ENCODE measurements at regions not wholly inside any gene's neighbourhood (a gene's known extent, or its start where the extent isn't known, plus 50 kb on each side); places are given as distances from the start of the nearest gene placed in this dataset.

DNA sequence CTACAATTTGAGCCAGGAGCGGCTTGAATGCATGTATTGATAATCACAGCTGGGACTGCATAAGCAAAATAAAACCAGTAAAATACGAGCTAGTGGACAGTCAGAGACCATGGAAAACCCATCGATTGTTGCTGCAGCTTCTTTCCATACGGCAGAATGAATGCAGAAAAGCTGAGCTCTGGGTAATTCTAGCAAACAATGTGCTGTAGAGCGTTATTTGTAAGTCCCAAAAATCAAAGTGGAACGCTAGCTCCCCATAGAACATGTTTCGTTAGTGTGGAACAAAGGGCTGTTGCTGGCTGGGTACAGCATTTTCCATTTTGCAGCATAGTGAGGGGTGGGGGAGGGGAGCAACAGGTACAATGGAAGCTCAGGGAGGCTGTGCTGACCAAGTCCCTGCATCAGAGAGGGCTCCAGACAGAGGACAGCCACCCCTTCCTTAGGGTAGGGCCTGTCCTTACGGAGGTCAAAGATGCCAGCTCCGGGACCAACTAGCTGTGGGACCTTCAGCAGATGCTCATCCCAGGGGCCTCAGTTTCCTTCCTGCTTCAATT, 74.1 kb downstream of the BOD1L2 start:
- no peak for DNase-seq (ENCODE audit: low read depth in 1 of 2, low spot score in 2 of 2)
- H3K4me1 ChIP-seq (replicated peaks), result no peaks in the 10 kb centered on the region

GRCh38 chr18:57223144-57223870, 76.4 kb downstream of the BOD1L2 start:
- Histone ChIP-seq H3K4me1 (replicated peaks) (no peaks in the 10 kb centered on the region), H3K27me3 (replicated peaks) (peaks cover 19% of the 10 kb centered on the region), H3K9me3 (replicated peaks) (no peaks in the 10 kb centered on the region), H3K36me3 (no peaks in the 10 kb centered on the region), H3K27ac (no peak overlapping the region), H3K4me3 (no peak overlapping the region)
- no peak for DNase-seq (ENCODE audit: low read depth in 1 of 2, low spot score in 2 of 2)

More for the DNA sequence above, 74.1 kb downstream of the BOD1L2 start:
- no peak overlapping the region for H3K27ac ChIP-seq
- no peaks in the 10 kb centered on the region for H3K9me3 ChIP-seq (replicated peaks)
- H3K36me3 ChIP-seq, result no peaks in the 10 kb centered on the region
- peaks cover 23% of the 10 kb centered on the region for H3K27me3 ChIP-seq (replicated peaks)
- H3K4me3 ChIP-seq, result no peak overlapping the region

DNA sequence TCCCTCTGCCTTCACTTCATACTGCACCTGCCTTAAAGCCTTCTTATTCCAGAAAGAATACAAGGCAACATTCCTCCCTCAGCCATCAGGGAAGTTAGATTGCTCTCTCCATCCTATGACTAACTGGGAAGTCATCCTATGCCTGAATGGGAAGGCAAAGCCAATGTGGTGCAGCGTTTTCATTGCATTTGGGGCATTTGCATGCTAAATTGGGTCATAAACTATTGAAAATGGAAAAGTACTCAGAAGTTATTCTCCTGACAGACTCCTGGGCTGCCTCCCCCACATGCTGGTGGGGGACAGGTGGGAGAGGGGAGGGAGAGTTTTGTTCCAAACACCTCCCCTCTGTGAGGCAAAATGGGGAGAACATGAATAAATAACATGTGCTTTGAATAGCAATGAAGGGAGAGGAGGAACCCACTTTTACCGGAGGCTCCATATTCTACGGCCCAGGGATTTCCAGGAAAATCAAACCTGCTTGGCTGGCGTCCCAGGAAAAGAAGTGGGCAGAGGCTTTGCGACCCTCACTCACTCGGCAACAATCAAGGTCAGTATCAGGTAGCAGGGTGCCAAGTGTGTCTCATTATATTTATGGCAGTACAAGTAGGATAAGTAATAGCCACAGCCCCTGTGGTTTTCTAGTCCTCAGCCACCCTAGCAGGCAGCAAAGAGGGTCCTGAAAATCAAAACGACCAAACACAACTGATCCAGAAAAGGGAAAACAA, 84.1 kb downstream of the BOD1L2 start:
- Histone ChIP-seq H3K27ac (no peak overlapping the region), H3K4me3 (no peak overlapping the region), H3K4me1 (replicated peaks) (no peaks in the 10 kb centered on the region), H3K27me3 (replicated peaks) (no peaks in the 10 kb centered on the region), H3K36me3 (no peaks in the 10 kb centered on the region), H3K9me3 (replicated peaks) (no peaks in the 10 kb centered on the region)
- no peak for DNase-seq (ENCODE audit: low read depth in 1 of 2, low spot score in 2 of 2)

- H3K36me3 ChIP-seq, result no peaks in the 10 kb centered on the region
- no peak overlapping the region for H3K27ac ChIP-seq
- DNase-seq (ENCODE audit: low read depth in 1 of 2, low spot score in 2 of 2), result no peak
- H3K9me3 ChIP-seq (replicated peaks), result no peaks in the 10 kb centered on the region
- H3K4me1 ChIP-seq (replicated peaks), result no peaks in the 10 kb centered on the region
- no peaks in the 10 kb centered on the region for H3K27me3 ChIP-seq (replicated peaks)
- H3K4me3 ChIP-seq, result no peak overlapping the region
Measured at GRCh38 chr18:57231864-57232263, 85.0 kb downstream of the BOD1L2 start.

GRCh38 chr18:57234346-57234745, 87.5 kb downstream of the BOD1L2 start:
- DNase-seq (ENCODE audit: low read depth in 1 of 2, low spot score in 2 of 2), result no peak
- H3K27me3 ChIP-seq (replicated peaks), result no peaks in the 10 kb centered on the region
- no peak overlapping the region for H3K27ac ChIP-seq
- H3K9me3 ChIP-seq (replicated peaks), result no peaks in the 10 kb centered on the region
- no peaks in the 10 kb centered on the region for H3K4me1 ChIP-seq (replicated peaks)
- no peak overlapping the region for H3K4me3 ChIP-seq
- no peaks in the 10 kb centered on the region for H3K36me3 ChIP-seq

GRCh38 chr18:57241869-57242268, 95.0 kb downstream of the BOD1L2 start:
- Histone ChIP-seq H3K4me1 (replicated peaks) (no peaks in the 10 kb centered on the region), H3K4me3 (no peak overlapping the region), H3K27me3 (replicated peaks) (peaks cover 12% of the 10 kb centered on the region), H3K27ac (no peak overlapping the region), H3K9me3 (replicated peaks) (no peaks in the 10 kb centered on the region), H3K36me3 (no peaks in the 10 kb centered on the region)
- DNase-seq (ENCODE audit: low read depth in 1 of 2, low spot score in 2 of 2), result no peak

GRCh38 chr18:57242285-57242684, 95.4 kb downstream of the BOD1L2 start:
- DNase-seq (ENCODE audit: low read depth in 1 of 2, low spot score in 2 of 2), result no peak
- Histone ChIP-seq H3K9me3 (replicated peaks) (no peaks in the 10 kb centered on the region), H3K27me3 (replicated peaks) (peaks cover 12% of the 10 kb centered on the region), H3K36me3 (no peaks in the 10 kb centered on the region), H3K4me1 (replicated peaks) (no peaks in the 10 kb centered on the region), H3K4me3 (no peak overlapping the region), H3K27ac (no peak overlapping the region)

DNA sequence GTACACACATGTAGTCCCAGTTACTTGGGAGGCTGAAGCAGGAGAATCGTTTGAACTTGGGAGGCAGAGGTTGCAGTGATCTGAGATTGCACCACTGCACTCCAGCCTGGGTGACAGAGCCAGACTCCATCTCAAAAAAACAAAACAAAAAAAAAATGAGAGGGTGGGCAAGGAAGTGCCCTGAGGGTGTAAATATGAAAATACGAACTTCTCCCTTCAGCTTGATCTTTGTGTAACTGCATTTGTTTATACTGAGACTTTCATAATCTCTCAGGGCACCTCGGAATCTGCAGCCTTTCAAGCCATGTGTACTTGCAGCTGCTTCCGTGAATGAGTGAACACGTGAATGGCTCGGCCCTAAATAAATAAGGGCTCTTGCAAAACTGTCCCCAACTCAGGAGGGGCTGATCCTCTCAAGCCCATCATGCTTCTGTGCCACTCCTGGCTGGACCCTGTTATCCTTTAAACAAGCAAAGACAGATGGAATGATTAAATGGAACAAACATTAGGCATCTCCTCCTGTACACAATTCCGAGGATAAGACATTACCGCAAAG, 96.8 kb downstream of the BOD1L2 start:
- H3K4me3 ChIP-seq, result no peak overlapping the region
- no peaks in the 10 kb centered on the region for H3K9me3 ChIP-seq (replicated peaks)
- H3K27ac ChIP-seq, result no peak overlapping the region
- DNase-seq (ENCODE audit: low read depth in 1 of 2, low spot score in 2 of 2), result no peak
- H3K27me3 ChIP-seq (replicated peaks), result peaks cover 24% of the 10 kb centered on the region
- no peaks in the 10 kb centered on the region for H3K4me1 ChIP-seq (replicated peaks)
- H3K36me3 ChIP-seq, result no peaks in the 10 kb centered on the region

- Histone ChIP-seq H3K9me3 (replicated peaks) (no peaks in the 10 kb centered on the region), H3K27me3 (replicated peaks) (peaks cover 44% of the 10 kb centered on the region), H3K36me3 (no peaks in the 10 kb centered on the region), H3K4me1 (replicated peaks) (no peaks in the 10 kb centered on the region), H3K27ac (no peak overlapping the region), H3K4me3 (no peak overlapping the region)
- DNase-seq (ENCODE audit: low read depth in 1 of 2, low spot score in 2 of 2), result no peak
Measured at GRCh38 chr18:57249179-57249578, 102.3 kb downstream of the BOD1L2 start.

DNA sequence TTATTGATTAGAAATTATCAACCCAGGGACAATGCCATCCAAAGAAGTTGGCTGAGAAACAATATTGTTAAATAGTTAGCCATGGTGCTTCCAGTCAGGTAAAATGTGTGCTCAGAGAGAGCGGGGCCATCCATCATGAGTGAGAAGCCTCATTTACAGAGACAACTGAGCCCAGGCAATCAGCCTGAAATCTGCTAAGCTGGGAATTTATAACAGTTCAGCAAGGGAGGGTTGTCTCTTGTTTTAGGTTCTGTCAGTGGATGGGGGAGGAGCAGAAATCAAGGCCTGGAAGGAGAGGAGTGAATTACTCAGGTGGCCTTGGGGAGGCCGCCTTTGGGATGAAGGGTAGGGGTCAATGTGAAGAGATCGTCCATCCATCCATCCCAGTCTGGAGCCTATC, 102.5 kb upstream of the ST8SIA3 start:
- H3K27ac ChIP-seq, result no peak overlapping the region
- H3K9me3 ChIP-seq (replicated peaks), result no peaks in the 10 kb centered on the region
- no peaks in the 10 kb centered on the region for H3K4me1 ChIP-seq (replicated peaks)
- peaks cover 44% of the 10 kb centered on the region for H3K27me3 ChIP-seq (replicated peaks)
- no peaks in the 10 kb centered on the region for H3K36me3 ChIP-seq
- no peak for DNase-seq (ENCODE audit: low read depth in 1 of 2, low spot score in 2 of 2)
- H3K4me3 ChIP-seq, result no peak overlapping the region

- no peak for DNase-seq (ENCODE audit: low read depth in 1 of 2, low spot score in 2 of 2)
- Histone ChIP-seq H3K4me1 (replicated peaks) (no peaks in the 10 kb centered on the region), H3K9me3 (replicated peaks) (no peaks in the 10 kb centered on the region), H3K27me3 (replicated peaks) (peaks cover 38% of the 10 kb centered on the region), H3K36me3 (no peaks in the 10 kb centered on the region), H3K4me3 (no peak overlapping the region), H3K27ac (no peak overlapping the region)
Measured at GRCh38 chr18:57251747-57252146, 100.6 kb upstream of the ST8SIA3 start.

DNA sequence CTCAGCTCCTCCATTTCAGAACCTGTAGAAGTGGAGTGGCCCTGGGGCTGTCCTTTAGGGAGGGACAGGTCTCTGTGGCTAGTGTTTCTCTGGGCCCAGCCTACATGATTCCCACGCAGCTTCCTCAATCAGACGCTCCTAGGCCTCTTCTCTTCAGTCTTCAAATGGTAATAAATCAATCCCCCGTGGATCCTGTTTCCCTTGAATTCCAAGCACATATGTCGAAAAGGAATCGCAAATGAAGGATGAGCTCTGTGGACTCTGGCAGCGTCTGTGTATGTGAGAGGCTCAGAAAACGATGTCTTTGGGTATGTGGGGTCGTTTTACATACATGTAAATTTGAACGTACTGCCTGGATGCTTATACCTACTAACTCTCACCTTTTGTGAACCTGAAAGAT, 98.5 kb upstream of the ST8SIA3 start:
- Histone ChIP-seq H3K4me1 (replicated peaks) (no peaks in the 10 kb centered on the region), H3K27me3 (replicated peaks) (peaks cover 24% of the 10 kb centered on the region), H3K27ac (no peak overlapping the region), H3K4me3 (no peak overlapping the region), H3K9me3 (replicated peaks) (no peaks in the 10 kb centered on the region), H3K36me3 (no peaks in the 10 kb centered on the region)
- DNase-seq (ENCODE audit: low read depth in 1 of 2, low spot score in 2 of 2), result no peak

DNA sequence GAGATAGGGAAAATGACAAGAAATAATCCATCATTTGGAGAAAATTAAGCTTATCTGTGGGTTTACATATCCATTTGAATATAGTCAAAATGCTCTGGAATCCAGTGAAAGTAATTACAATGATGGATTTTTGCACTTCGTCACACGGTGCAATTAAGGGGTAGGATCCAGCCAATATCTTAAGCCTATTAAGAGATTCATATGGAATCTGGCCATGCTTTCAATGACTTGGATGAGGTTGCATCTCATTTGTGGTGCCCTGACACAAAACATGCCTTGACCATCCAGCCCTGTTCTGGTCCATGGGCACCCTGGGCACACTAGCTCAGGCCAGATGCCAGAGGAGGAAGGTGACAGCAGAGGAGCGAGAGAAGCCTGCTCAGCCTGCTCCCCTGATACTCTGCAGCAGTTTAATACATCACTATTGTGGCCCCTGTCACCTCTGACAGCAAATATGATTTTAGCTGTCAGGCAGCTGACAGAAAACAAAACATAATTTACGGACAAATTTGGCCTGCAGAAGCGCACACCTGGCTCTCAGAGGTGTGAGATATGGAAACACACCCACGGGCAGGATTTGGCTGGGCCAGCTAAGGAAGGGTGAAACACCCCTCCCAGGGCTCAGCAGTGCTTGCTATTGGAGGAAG, 94.1 kb upstream of the ST8SIA3 start:
- Histone ChIP-seq H3K4me1 (replicated peaks) (no peaks in the 10 kb centered on the region), H3K9me3 (replicated peaks) (no peaks in the 10 kb centered on the region), H3K36me3 (no peaks in the 10 kb centered on the region), H3K27ac (no peak overlapping the region), H3K4me3 (no peak overlapping the region), H3K27me3 (replicated peaks) (0 out of 2 replicates have a peak, but pooled peaks cover 4% of the 10 kb centered on the region)
- no peak for DNase-seq (ENCODE audit: low read depth in 1 of 2, low spot score in 2 of 2)
